GM23338 (cell line): ENCODE measurements at regions not wholly inside any gene's neighbourhood (a gene's known extent, or its start where the extent isn't known, plus 50 kb on each side); places are given as distances from the start of the nearest gene placed in this dataset.

Experiments used
- ATAC-seq: fragments of 200-7000 bp; cut with Tn5 transposase; 3 replicates; pipeline ENCODE4 v1.9.1; 2020
- DNase-seq: peaks from one replicate; pipeline ENCODE4 v3.0.0-alpha.2; 2015; ENCODE audit warnings: low spot score
- H2AFZ ChIP-seq: fragments of 200-600 bp; sonication (generic); 2 replicates; pipeline ENCODE4 v1.8.0; 2016; ENCODE audit warnings: antibody characterized with exemption, mild to moderate bottlenecking, moderate library complexity
- H3F3A ChIP-seq: fragments of 200-600 bp; sonication (generic); replicated peaks from 2 replicates; pipeline ENCODE4 v1.8.0; 2017; ENCODE audit warnings: antibody characterized with exemption, mixed run types, low read depth
- H3K27ac ChIP-seq: fragments of 200-600 bp; sonication (generic); 2 replicates; pipeline ENCODE4 v1.6.1; 2016; ENCODE audit warnings: low read depth
- H3K27me3 ChIP-seq: fragments of 200-600 bp; sonication (generic); 2 replicates; pipeline ENCODE4 v1.8.0; 2016; ENCODE audit warnings: mild to moderate bottlenecking, mixed run types, moderate library complexity; ENCODE audit not compliant: insufficient read depth
- H3K36me3 ChIP-seq: fragments of 200-600 bp; sonication (generic); 2 replicates; pipeline ENCODE4 v1.8.0; 2016; ENCODE audit warnings: mild to moderate bottlenecking; ENCODE audit not compliant: insufficient read depth
- H3K4me1 ChIP-seq: fragments of 200-600 bp; sonication (generic); 2 replicates; pipeline ENCODE4 v1.8.0; 2016; ENCODE audit warnings: mild to moderate bottlenecking, moderate library complexity; ENCODE audit not compliant: insufficient read depth
- H3K4me2 ChIP-seq: fragments of 200-600 bp; sonication (generic); 2 replicates; pipeline ENCODE4 v1.7.1; 2017; ENCODE audit warnings: mixed run types
- H3K4me3 ChIP-seq: fragments of 200-600 bp; sonication (generic); 2 replicates; pipeline ENCODE4 v1.6.1; 2016; ENCODE audit warnings: mixed run types
- H3K79me2 ChIP-seq: fragments of 200-600 bp; sonication (generic); replicated peaks from 2 replicates; pipeline ENCODE4 v1.8.0; 2017; ENCODE audit warnings: mild to moderate bottlenecking; ENCODE audit not compliant: insufficient read depth
- H3K9me2 ChIP-seq: fragments of 200-600 bp; sonication (generic); 2 replicates; pipeline ENCODE4 v1.8.0; 2017; ENCODE audit not compliant: insufficient read depth
- H4K20me1 ChIP-seq: fragments of 200-600 bp; sonication (generic); replicated peaks from 2 replicates; pipeline ENCODE4 v1.8.0; 2017; ENCODE audit warnings: mild to moderate bottlenecking; ENCODE audit not compliant: insufficient read depth
- H3K27ac Mint-ChIP-seq: 2 replicates; pipeline ENCODE4 v1.8.0; 2020; ENCODE audit warnings: inconsistent platforms, mild to moderate bottlenecking, moderate library complexity, mixed read lengths
- H3K27me3 Mint-ChIP-seq: 3 replicates; pipeline ENCODE4 v1.8.0; 2022; ENCODE audit warnings: low read depth, mild to moderate bottlenecking, moderate library complexity, mixed read lengths, inconsistent platforms; ENCODE audit not compliant: insufficient read depth, poor library complexity
- H3K36me3 Mint-ChIP-seq: 3 replicates; pipeline ENCODE4 v1.8.0; 2021; ENCODE audit warnings: low read depth, mild to moderate bottlenecking, inconsistent platforms, moderate library complexity, mixed read lengths
- H3K4me1 Mint-ChIP-seq: 3 replicates; pipeline ENCODE4 v1.8.0; 2020; ENCODE audit warnings: mild to moderate bottlenecking, inconsistent platforms, mixed read lengths
- H3K4me3 Mint-ChIP-seq: 3 replicates; pipeline ENCODE4 v1.8.0; 2021; ENCODE audit warnings: moderate library complexity, mild to moderate bottlenecking, inconsistent platforms, mixed read lengths
- H3K9me3 Mint-ChIP-seq: 3 replicates; pipeline ENCODE4 v1.8.0; 2020; ENCODE audit warnings: moderate library complexity, mild to moderate bottlenecking, inconsistent platforms, mixed read lengths
- CREB1 ChIP-seq: fragments of 250-450 bp; sonication (Bioruptor Pico); IDR thresholded peaks from 2 replicates; pipeline ENCODE4 v1.5.0; 2020; ENCODE audit warnings: low read depth, mild to moderate bottlenecking, moderate library complexity
- ETS1 ChIP-seq: IDR thresholded peaks from 2 replicates; pipeline ENCODE4 v1.6.1; 2016; ENCODE audit warnings: antibody characterized with exemption
- EZH2 ChIP-seq: fragments of 200-600 bp; sonication (generic); IDR thresholded peaks from one replicate; pipeline ENCODE4 v1.8.0; 2017; ENCODE audit warnings: antibody characterized with exemption, mild to moderate bottlenecking, low read depth; ENCODE audit not compliant: unreplicated experiment
- JUNB ChIP-seq: IDR thresholded peaks from one replicate; pipeline ENCODE4 v1.6.1; 2016; ENCODE audit warnings: antibody characterized with exemption; ENCODE audit not compliant: unreplicated experiment
- NANOG ChIP-seq: IDR thresholded peaks from 2 replicates; pipeline ENCODE4 v1.6.1; 2016; ENCODE audit warnings: antibody characterized with exemption, borderline replicate concordance
- POLR2AphosphoS5 ChIP-seq: IDR thresholded peaks from 2 replicates; pipeline ENCODE4 v1.6.1; 2016; ENCODE audit warnings: antibody characterized with exemption, low read depth
- REST ChIP-seq: IDR thresholded peaks from one replicate; pipeline ENCODE4 v1.6.1; 2018; ENCODE audit warnings: antibody characterized with exemption; ENCODE audit not compliant: unreplicated experiment
- ZNF331 ChIP-seq: fragments of 250-450 bp; sonication (Bioruptor Pico); IDR thresholded peaks from 2 replicates; pipeline ENCODE4 v1.5.0; 2020; ENCODE audit warnings: low read depth, mild to moderate bottlenecking, moderate library complexity
- ZNF462 ChIP-seq: fragments of 250-450 bp; sonication (Bioruptor Pico); IDR thresholded peaks from 2 replicates; pipeline ENCODE4 v1.5.0; 2020; ENCODE audit warnings: mild to moderate bottlenecking, moderate library complexity

- Histone ChIP-seq H3K9me2 (no peaks in the 10 kb centered on the region), H3K27me3 (no peaks in the 10 kb centered on the region), H2AFZ (no peak overlapping the region), H3F3A (no peaks in the 10 kb centered on the region), H3K27ac (no peak overlapping the region), H3K79me2 (no peaks in the 10 kb centered on the region), H3K36me3 (no peaks in the 10 kb centered on the region), H3K4me1 (no peaks in the 10 kb centered on the region), H4K20me1 (no peaks in the 10 kb centered on the region), H3K4me2 (no peak overlapping the region), H3K4me3 (no peak overlapping the region)
- Mint-ChIP-seq H3K36me3 (no peaks in the 10 kb centered on the region), H3K27ac (no peak overlapping the region), H3K27me3 (no peaks in the 10 kb centered on the region), H3K4me3 (no peak overlapping the region), H3K9me3 (no peaks in the 10 kb centered on the region), H3K4me1 (no peaks in the 10 kb centered on the region)
- DNase-seq (no peak), ATAC-seq (no peak)
- TF ChIP-seq JUNB (no peak), ETS1 (no peak)
These were observed 1323.4 kb downstream of the C4orf33 start for GRCh38 chr4:130419211-130419975.

GRCh38 chr4:130422261-130422660 lies 1326.3 kb downstream of the C4orf33 start:
- H3K9me2 ChIP-seq: no peaks in the 10 kb centered on the region
- Mint-ChIP-seq H3K9me3 (peaks cover 5% of the 10 kb centered on the region; the same call in 2 of the 3 replicates), H3K27ac (no peak overlapping the region), H3K36me3 (no peaks in the 10 kb centered on the region), H3K4me3 (no peak overlapping the region), H3K27me3 (no peaks in the 10 kb centered on the region), H3K4me1 (no peaks in the 10 kb centered on the region)
- no peak overlapping the region for H2AFZ ChIP-seq
- no peak for DNase-seq
- no peaks in the 10 kb centered on the region for H3K27me3 ChIP-seq
- no peaks in the 10 kb centered on the region for H3K79me2 ChIP-seq
- no peaks in the 10 kb centered on the region for H3K4me1 ChIP-seq
- H3K4me3 ChIP-seq: no peak overlapping the region
- no peaks in the 10 kb centered on the region for H3F3A ChIP-seq
- H4K20me1 ChIP-seq: no peaks in the 10 kb centered on the region
- H3K36me3 ChIP-seq: no peaks in the 10 kb centered on the region
- no peak overlapping the region for H3K27ac ChIP-seq
- no peak overlapping the region for H3K4me2 ChIP-seq
- ATAC-seq: no peak
- no peak for TF ChIP-seq EZH2
- TF ChIP-seq ETS1: no peak
- TF ChIP-seq CREB1 (CRISPR knock-in tag): no peak
- TF ChIP-seq ZNF462 (CRISPR knock-in tag): no peak
- TF ChIP-seq NANOG: no peak
- TF ChIP-seq POLR2AphosphoS5: no peak
- no peak for TF ChIP-seq ZNF331 (CRISPR knock-in tag)
- no peak for TF ChIP-seq REST
